HT-29 (cell line): ENCODE measurements at regions not wholly inside any gene's neighbourhood (a gene's known extent, or its start where the extent isn't known, plus 50 kb on each side); places are given as distances from the start of the nearest gene placed in this dataset.
A peak's percentile ranks its signal among the peaks of the same experiment; 100 is the strongest.

ENCODE experiments used
- DNase-seq: peaks from one replicate; pipeline ENCODE4 v3.0.0-alpha.2; 2015; ENCODE audit warnings: low spot score

- no peak for DNase-seq
Measured at GRCh38 chr5:164376843-164377242, 871.4 kb downstream of the MAT2B start.

- no peak for DNase-seq
Measured at GRCh38 chr5:164377746-164378145, 872.3 kb downstream of the MAT2B start.

- no peak for DNase-seq
Measured at GRCh38 chr5:164383662-164384061, 878.2 kb downstream of the MAT2B start.

- DNase-seq = no peak
Measured at GRCh38 chr5:164392531-164392930, 887.1 kb downstream of the MAT2B start.

GRCh38 chr5:164394686-164395194 is 889.3 kb downstream of the MAT2B start:
- DNase-seq = no peak

GRCh38 chr5:164412531-164412930 is 907.1 kb downstream of the MAT2B start:
- DNase-seq = no peak

- DNase-seq = no peak
Measured at GRCh38 chr5:164420161-164420560, 914.7 kb downstream of the MAT2B start.

- peak; percentile 34 for DNase-seq
Measured at GRCh38 chr5:164422400-164422799, 917.0 kb downstream of the MAT2B start.

- no peak for DNase-seq
Measured at GRCh38 chr5:164431634-164432304, 926.4 kb downstream of the MAT2B start.

GRCh38 chr5:164433106-164433870 is 927.9 kb downstream of the MAT2B start:
- no peak for DNase-seq

GRCh38 chr5:164435576-164435975 is 930.2 kb downstream of the MAT2B start:
- DNase-seq = no peak

GRCh38 chr5:164439799-164440198 is 934.4 kb downstream of the MAT2B start:
- DNase-seq = no peak

- no peak for DNase-seq
Measured at GRCh38 chr5:164449460-164449859, 944.0 kb downstream of the MAT2B start.

- no peak for DNase-seq
Measured at GRCh38 chr5:164466033-164466432, 960.6 kb downstream of the MAT2B start.

GRCh38 chr5:164470312-164470711 is 964.9 kb downstream of the MAT2B start:
- DNase-seq = no peak

- no peak for DNase-seq
Measured at GRCh38 chr5:164472165-164472564, 966.7 kb downstream of the MAT2B start.

- peak; percentile 17 for DNase-seq
Measured at GRCh38 chr5:164475339-164475977, 970.0 kb downstream of the MAT2B start.

GRCh38 chr5:164481270-164481669 is 975.9 kb downstream of the MAT2B start:
- DNase-seq = no peak

- DNase-seq = no peak
Measured at GRCh38 chr5:164482351-164482750, 976.9 kb downstream of the MAT2B start.

- no peak for DNase-seq
Measured at GRCh38 chr5:164484948-164485347, 979.5 kb downstream of the MAT2B start.

GRCh38 chr5:164487939-164488338 is 982.5 kb downstream of the MAT2B start:
- no peak for DNase-seq

GRCh38 chr5:164497311-164498064 is 992.1 kb downstream of the MAT2B start:
- no peak for DNase-seq
